SK-N-SH treated with all-trans-retinoic acid at 6 μM for 48 hours (cell line): ENCODE measurements at regions not wholly inside any gene's neighbourhood (a gene's known extent, or its start where the extent isn't known, plus 50 kb on each side); places are given as distances from the start of the nearest gene placed in this dataset.

Source experiments
- ARNTL ChIP-seq: fragments of 450-650 bp; formaldehyde crosslinking; IDR thresholded peaks from 2 replicates; pipeline ENCODE4 v1.5.0; 2020; ENCODE audit warnings: low read depth, mild to moderate bottlenecking, moderate library complexity, borderline replicate concordance
- CREB5 ChIP-seq: fragments of 250-450 bp; sonication (Bioruptor Pico); IDR thresholded peaks from 2 replicates; pipeline ENCODE4 v1.5.1; 2020; ENCODE audit warnings: low read depth, mild to moderate bottlenecking, moderate library complexity
- CSDC2 ChIP-seq: fragments of 250-450 bp; sonication (Bioruptor Pico); IDR thresholded peaks from 2 replicates; pipeline ENCODE4 v1.5.0; 2020; ENCODE audit warnings: mild to moderate bottlenecking, moderate library complexity
- ESRRG ChIP-seq: fragments of 250-450 bp; sonication (Bioruptor Pico); IDR thresholded peaks from 2 replicates; pipeline ENCODE4 v1.6.1; 2021; ENCODE audit warnings: mild to moderate bottlenecking
- GLIS3 ChIP-seq: fragments of 250-450 bp; sonication (Bioruptor Pico); IDR thresholded peaks from 2 replicates; pipeline ENCODE4 v1.5.0; 2020; ENCODE audit warnings: mild to moderate bottlenecking, moderate library complexity
- PATZ1 ChIP-seq: fragments of 250-450 bp; sonication (Bioruptor Pico); IDR thresholded peaks from 2 replicates; pipeline ENCODE4 v1.8.0; 2020; ENCODE audit warnings: mild to moderate bottlenecking, moderate library complexity, borderline replicate concordance
- RARB ChIP-seq: fragments of 250-450 bp; sonication (Bioruptor Pico); IDR thresholded peaks from 2 replicates; pipeline ENCODE4 v1.8.0; 2021; ENCODE audit warnings: mild to moderate bottlenecking, moderate library complexity
- TSHZ2 ChIP-seq: fragments of 250-450 bp; sonication (Bioruptor Pico); IDR thresholded peaks from 2 replicates; pipeline ENCODE4 v1.5.0; 2020; ENCODE audit warnings: mild to moderate bottlenecking, moderate library complexity
- ZC3H10 ChIP-seq: fragments of 250-450 bp; sonication (Bioruptor Pico); IDR thresholded peaks from 2 replicates; pipeline ENCODE4 v1.5.1; 2021; ENCODE audit warnings: mild to moderate bottlenecking, moderate library complexity
- ZFP30 ChIP-seq: fragments of 450-650 bp; formaldehyde crosslinking; IDR thresholded peaks from 2 replicates; pipeline ENCODE4 v1.5.0; 2022; ENCODE audit warnings: mild to moderate bottlenecking, moderate library complexity
- ZNF70 ChIP-seq: fragments of 450-650 bp; formaldehyde crosslinking; IDR thresholded peaks from 2 replicates; pipeline ENCODE4 v1.5.0; 2020; ENCODE audit warnings: mild to moderate bottlenecking, moderate library complexity

GRCh38 chr5:38008198-38008597 is 168.4 kb upstream of the GDNF start:
- TF ChIP-seq ARNTL = no peak
- no peak for TF ChIP-seq ESRRG (CRISPR knock-in tag)
- TF ChIP-seq ZC3H10 (CRISPR knock-in tag) = no peak
- TF ChIP-seq GLIS3 = no peak
- no peak for TF ChIP-seq ZNF70 (CRISPR knock-in tag)
- no peak for TF ChIP-seq ZFP30 (CRISPR knock-in tag)
- TF ChIP-seq PATZ1 (CRISPR knock-in tag) = no peak
- TF ChIP-seq TSHZ2 = no peak
- TF ChIP-seq RARB (CRISPR knock-in tag) = no peak
- no peak for TF ChIP-seq CSDC2 (CRISPR knock-in tag)
- no peak for TF ChIP-seq CREB5 (CRISPR knock-in tag)
